GM19372 (cell line): ENCODE measurements at regions not wholly inside any gene's neighbourhood (a gene's known extent, or its start where the extent isn't known, plus 50 kb on each side); places are given as distances from the start of the nearest gene placed in this dataset.

Experiments
- ATAC-seq: cut with Tn5 transposase; IDR thresholded peaks from one replicate; pipeline ENCODE4 v1.9.1; 2021; ENCODE audit warnings: mild to moderate bottlenecking, low read depth, moderate library complexity; ENCODE audit not compliant: unreplicated experiment

GRCh38 chr10:131644864-131645658 lies 255.7 kb upstream of the PPP2R2D start:
- no peak for ATAC-seq

GRCh38 chr10:131645756-131646155 lies 255.1 kb upstream of the PPP2R2D start:
- ATAC-seq: no peak

- no peak for ATAC-seq
These were observed 254.0 kb upstream of the PPP2R2D start for GRCh38 chr10:131646551-131647525.

GRCh38 chr10:131647789-131648188 lies 253.0 kb upstream of the PPP2R2D start:
- no peak for ATAC-seq

GRCh38 chr10:131648386-131649020 lies 252.3 kb upstream of the PPP2R2D start:
- no peak for ATAC-seq

- ATAC-seq: no peak
These were observed 251.2 kb upstream of the PPP2R2D start for GRCh38 chr10:131649617-131650016.

- ATAC-seq: no peak
These were observed 250.6 kb upstream of the PPP2R2D start for GRCh38 chr10:131650169-131650705.

- ATAC-seq: no peak
These were observed 249.8 kb upstream of the PPP2R2D start for GRCh38 chr10:131650771-131651673.

GRCh38 chr10:131651674-131652437 lies 249.0 kb upstream of the PPP2R2D start:
- ATAC-seq: no peak

- ATAC-seq: no peak
These were observed 248.2 kb upstream of the PPP2R2D start for GRCh38 chr10:131652438-131653139.

- no peak for ATAC-seq
These were observed 247.7 kb upstream of the PPP2R2D start for GRCh38 chr10:131653140-131653539.

GRCh38 chr10:131653554-131654470 lies 247.0 kb upstream of the PPP2R2D start:
- no peak for ATAC-seq

- no peak for ATAC-seq
These were observed 246.2 kb upstream of the PPP2R2D start for GRCh38 chr10:131654471-131655087.

GRCh38 chr10:131655101-131655849 lies 245.5 kb upstream of the PPP2R2D start:
- no peak for ATAC-seq

GRCh38 chr10:131656009-131656408 lies 244.8 kb upstream of the PPP2R2D start:
- no peak for ATAC-seq

GRCh38 chr10:131656431-131656841 lies 244.4 kb upstream of the PPP2R2D start:
- no peak for ATAC-seq
